Mesendoderm (in vitro differentiated cells): ENCODE measurements at regions not wholly inside any gene's neighbourhood (a gene's known extent, or its start where the extent isn't known, plus 50 kb on each side); places are given as distances from the start of the nearest gene placed in this dataset.

Experiments
- DNase-seq: peaks from one replicate; pipeline ENCODE4 v3.0.0; 2013
- H2AK5ac ChIP-seq: 2 replicates; pipeline ENCODE4 v1.6.1; 2013; ENCODE audit warnings: low read length, inconsistent platforms
- H2BK120ac ChIP-seq: 2 replicates; pipeline ENCODE4 v1.6.1; 2013; ENCODE audit warnings: low read depth, mild to moderate bottlenecking, low read length, moderate library complexity, mixed read lengths
- H2BK15ac ChIP-seq: replicated peaks from 2 replicates; pipeline ENCODE4 v1.6.1; 2013; ENCODE audit warnings: low read depth, mild to moderate bottlenecking, moderate library complexity
- H2BK5ac ChIP-seq: 2 replicates; pipeline ENCODE4 v1.6.1; 2013; ENCODE audit warnings: low read length, inconsistent platforms
- H3K18ac ChIP-seq: 2 replicates; pipeline ENCODE4 v1.6.1; 2013; ENCODE audit warnings: mild to moderate bottlenecking, low read length, mixed read lengths
- H3K23ac ChIP-seq: one replicate; pipeline ENCODE4 v1.6.1; 2013; ENCODE audit warnings: low read length
- H3K27ac ChIP-seq: 2 replicates; pipeline ENCODE4 v1.5.1; 2013; ENCODE audit warnings: low read depth, mild to moderate bottlenecking, inconsistent platforms, low read length, moderate library complexity
- H3K27me3 ChIP-seq: 2 replicates; pipeline ENCODE4 v1.6.1; 2013; ENCODE audit warnings: low read length, control low read depth, mild to moderate bottlenecking, inconsistent platforms; ENCODE audit not compliant: insufficient read depth, poor library complexity
- H3K36me3 ChIP-seq: 2 replicates; pipeline ENCODE4 v1.6.1; 2013; ENCODE audit warnings: low read length, inconsistent platforms; ENCODE audit not compliant: control insufficient read depth, insufficient read depth
- H3K4ac ChIP-seq: one replicate; pipeline ENCODE4 v1.6.1; 2013; ENCODE audit warnings: low read depth, mild to moderate bottlenecking, low read length, moderate library complexity
- H3K4me1 ChIP-seq: 2 replicates; pipeline ENCODE4 v1.6.1; 2013; ENCODE audit warnings: low read depth, low read length, inconsistent platforms; ENCODE audit not compliant: control insufficient read depth
- H3K4me2 ChIP-seq: 2 replicates; pipeline ENCODE4 v1.6.1; 2013; ENCODE audit warnings: low read length
- H3K4me3 ChIP-seq: 2 replicates; pipeline ENCODE4 v1.5.1; 2013; ENCODE audit warnings: mild to moderate bottlenecking, low read length
- H3K56ac ChIP-seq: one replicate; pipeline ENCODE4 v1.6.1; 2013; ENCODE audit warnings: low read length
- H3K79me1 ChIP-seq: 2 replicates; pipeline ENCODE4 v1.6.1; 2013; ENCODE audit warnings: low read length, inconsistent platforms
- H3K79me2 ChIP-seq: 2 replicates; pipeline ENCODE4 v1.6.1; 2013; ENCODE audit warnings: mild to moderate bottlenecking, low read length; ENCODE audit not compliant: control insufficient read depth, insufficient read depth
- H3K9ac ChIP-seq: 2 replicates; pipeline ENCODE4 v1.6.1; 2013; ENCODE audit warnings: low read length, inconsistent platforms
- H4K5ac ChIP-seq: one replicate; pipeline ENCODE4 v1.6.1; 2013; ENCODE audit warnings: low read length
- H4K8ac ChIP-seq: one replicate; pipeline ENCODE4 v1.6.1; 2013; ENCODE audit warnings: low read depth, mild to moderate bottlenecking, control low read depth, low read length, moderate library complexity
- WGBS: extraction: QIAGEN DNeasy Blood & Tissue Kit; methylation state at CpG from one replicate; pipeline ENCODE4 v1.1.7; 2013; ENCODE audit warnings: low lambda C conversion rate, missing lambda C conversion rate; ENCODE audit not compliant: insufficient coverage; ENCODE audit errors: extremely low coverage; 5-methylcytosine and 5-hydroxymethylcytosine counted together

DNA sequence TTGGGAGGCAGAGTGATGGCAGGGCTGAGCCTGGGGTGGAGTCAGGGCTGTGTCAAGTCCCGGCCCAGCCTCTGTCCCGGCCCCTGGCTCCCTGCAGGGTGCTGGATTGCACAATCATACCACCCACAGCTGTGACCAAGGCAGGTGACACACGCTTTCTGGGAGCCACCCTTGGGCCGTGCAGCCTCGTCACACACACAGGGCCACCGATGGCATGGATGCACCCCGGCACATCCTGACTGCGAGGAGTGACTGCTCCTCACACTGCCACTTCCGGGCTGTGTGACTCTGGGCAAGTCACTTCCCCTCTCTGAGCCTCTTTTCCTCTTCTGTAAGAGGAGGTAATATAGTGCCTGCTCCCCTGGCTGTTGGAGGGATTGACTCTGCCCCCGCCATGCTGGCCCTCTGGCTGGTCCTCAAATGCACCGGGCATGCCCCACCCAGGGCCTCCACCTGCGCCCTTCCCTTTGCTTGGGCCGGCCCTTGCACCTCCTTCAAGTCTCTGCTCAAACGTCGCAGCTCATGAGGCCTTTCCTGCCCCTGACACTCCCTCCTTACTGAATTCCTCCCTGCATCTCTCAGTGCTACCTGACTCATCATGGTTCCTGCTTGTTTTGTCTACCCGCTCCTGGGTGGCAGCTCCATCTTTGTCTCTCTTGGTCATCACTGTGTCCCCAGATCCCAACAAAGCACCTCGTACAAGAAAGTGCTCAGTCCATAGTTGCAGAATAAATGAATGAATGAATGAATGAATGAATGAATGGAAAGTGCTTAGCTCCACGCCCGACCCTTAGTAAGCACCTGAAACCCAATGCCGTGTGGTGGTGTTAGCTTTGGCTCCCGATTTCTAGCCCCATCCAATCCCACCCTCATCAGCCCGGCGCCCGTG, 93.5 kb downstream of the CEBPB start:
- Histone ChIP-seq H4K8ac (no peak overlapping the region), H3K4ac (no peak overlapping the region), H3K4me3 (no peak overlapping the region), H3K56ac (no peak overlapping the region), H3K36me3 (no peaks in the 10 kb centered on the region), H4K5ac (no peak overlapping the region), H3K79me1 (no peaks in the 10 kb centered on the region), H3K4me2 (no peak overlapping the region), H2BK5ac (no peak overlapping the region), H3K27me3 (no peaks in the 10 kb centered on the region), H3K4me1 (no peaks in the 10 kb centered on the region), H3K79me2 (no peaks in the 10 kb centered on the region), H3K18ac (no peak overlapping the region), H2AK5ac (no peak overlapping the region), H3K23ac (no peak overlapping the region), H2BK120ac (no peak overlapping the region), H3K27ac (no peak overlapping the region), H2BK15ac (no peak overlapping the region), H3K9ac (no peak overlapping the region)
- no CpG with 5 or more reads among the region's 24 CpGs for WGBS
- no peak for DNase-seq

DNA sequence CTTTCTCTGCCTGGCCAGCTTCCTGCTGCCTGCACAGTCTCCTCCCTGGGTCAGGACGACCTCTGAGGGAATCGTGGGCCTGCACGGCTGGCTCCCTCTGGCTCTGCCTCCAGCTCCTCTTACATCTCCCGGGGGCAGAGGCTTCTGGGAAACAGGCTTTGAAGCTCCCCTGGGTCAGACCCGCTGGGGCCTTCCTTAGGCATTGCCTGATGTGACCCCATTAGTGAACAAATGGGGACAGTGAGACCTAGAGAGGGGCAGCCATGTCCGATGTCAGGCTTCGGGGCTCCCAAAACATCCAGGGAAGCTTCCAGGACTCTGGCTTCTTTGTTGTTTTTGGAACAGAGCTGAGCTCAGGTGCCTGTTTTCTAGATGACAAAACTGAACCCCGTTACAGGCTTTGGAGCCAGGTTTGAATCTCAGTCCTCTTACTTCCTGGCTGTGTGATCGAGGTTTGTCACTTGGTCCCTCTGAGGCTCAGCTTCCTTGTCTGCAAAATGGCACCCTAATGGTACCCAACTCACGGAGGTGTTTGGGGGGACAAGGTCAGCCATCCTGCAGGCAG, 94.3 kb downstream of the CEBPB start:
- no CpG with 5 or more reads among the region's 10 CpGs for WGBS
- H2BK15ac ChIP-seq: no peak overlapping the region
- H3K4me1 ChIP-seq: no peaks in the 10 kb centered on the region
- H3K9ac ChIP-seq: no peak overlapping the region
- H3K36me3 ChIP-seq: no peaks in the 10 kb centered on the region
- H4K5ac ChIP-seq: no peak overlapping the region
- H3K27ac ChIP-seq: no peak overlapping the region
- H3K79me2 ChIP-seq: no peaks in the 10 kb centered on the region
- DNase-seq: no peak
- H3K18ac ChIP-seq: no peak overlapping the region
- H2BK120ac ChIP-seq: no peak overlapping the region
- no peak overlapping the region for H3K56ac ChIP-seq
- H3K23ac ChIP-seq: no peak overlapping the region
- H4K8ac ChIP-seq: no peak overlapping the region
- H3K4me2 ChIP-seq: no peak overlapping the region
- no peak overlapping the region for H3K4me3 ChIP-seq
- no peak overlapping the region for H3K4ac ChIP-seq
- no peak overlapping the region for H2AK5ac ChIP-seq
- no peaks in the 10 kb centered on the region for H3K27me3 ChIP-seq
- no peaks in the 10 kb centered on the region for H3K79me1 ChIP-seq
- no peak overlapping the region for H2BK5ac ChIP-seq

DNA sequence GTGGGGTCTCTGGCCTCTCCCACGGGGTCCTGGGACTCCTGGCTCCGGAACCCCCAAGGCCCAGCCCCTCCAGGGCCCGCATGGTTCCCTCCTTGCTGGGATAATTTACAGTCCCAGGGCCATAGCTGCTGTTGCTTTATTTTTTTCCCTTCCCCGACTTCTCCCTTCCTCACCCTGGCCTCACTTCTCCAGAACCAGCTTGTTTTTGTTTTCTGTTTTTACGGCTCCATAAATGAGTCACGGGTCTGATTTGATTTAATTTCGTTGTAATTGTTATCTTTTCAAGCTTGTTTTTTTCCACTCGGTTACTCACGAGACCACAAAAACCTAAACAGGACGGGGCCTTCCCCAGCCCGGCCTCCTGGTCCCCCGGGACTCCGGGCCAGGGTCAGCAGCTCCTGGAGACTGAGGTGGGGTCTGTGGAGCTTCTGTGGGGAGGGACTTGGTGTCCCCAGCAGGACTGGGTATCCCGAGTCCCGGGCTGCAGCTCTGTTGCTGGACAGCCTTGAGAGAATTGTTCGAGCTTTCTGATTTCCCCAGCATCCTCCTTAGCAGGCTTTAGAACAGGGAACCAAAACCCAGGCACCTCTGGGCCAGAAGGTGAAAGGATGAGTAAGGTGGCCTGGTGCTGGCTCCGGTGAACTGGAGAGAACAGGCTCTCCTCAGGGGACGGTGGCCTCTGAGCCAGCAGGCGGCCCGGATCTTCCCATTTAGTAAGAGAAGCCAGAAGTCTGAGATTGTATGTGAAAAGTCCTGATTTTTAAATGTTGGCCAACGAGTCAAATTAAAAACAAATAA, 94.9 kb downstream of the CEBPB start:
- H3K56ac ChIP-seq: no peak overlapping the region
- no peaks in the 10 kb centered on the region for H3K79me1 ChIP-seq
- no peak overlapping the region for H3K4ac ChIP-seq
- no peak for DNase-seq
- no peak overlapping the region for H4K5ac ChIP-seq
- H2BK5ac ChIP-seq: no peak overlapping the region
- no peak overlapping the region for H2BK15ac ChIP-seq
- H3K36me3 ChIP-seq: no peaks in the 10 kb centered on the region
- H3K4me1 ChIP-seq: no peaks in the 10 kb centered on the region
- no peak overlapping the region for H3K4me3 ChIP-seq
- no peak overlapping the region for H2AK5ac ChIP-seq
- H3K4me2 ChIP-seq: no peak overlapping the region
- H3K27me3 ChIP-seq: no peaks in the 10 kb centered on the region
- no peak overlapping the region for H3K23ac ChIP-seq
- no peak overlapping the region for H4K8ac ChIP-seq
- H3K79me2 ChIP-seq: no peaks in the 10 kb centered on the region
- H2BK120ac ChIP-seq: no peak overlapping the region
- WGBS: no CpG with 5 or more reads among the region's 21 CpGs
- H3K27ac ChIP-seq: no peak overlapping the region
- H3K18ac ChIP-seq: no peak overlapping the region
- no peak overlapping the region for H3K9ac ChIP-seq

DNA sequence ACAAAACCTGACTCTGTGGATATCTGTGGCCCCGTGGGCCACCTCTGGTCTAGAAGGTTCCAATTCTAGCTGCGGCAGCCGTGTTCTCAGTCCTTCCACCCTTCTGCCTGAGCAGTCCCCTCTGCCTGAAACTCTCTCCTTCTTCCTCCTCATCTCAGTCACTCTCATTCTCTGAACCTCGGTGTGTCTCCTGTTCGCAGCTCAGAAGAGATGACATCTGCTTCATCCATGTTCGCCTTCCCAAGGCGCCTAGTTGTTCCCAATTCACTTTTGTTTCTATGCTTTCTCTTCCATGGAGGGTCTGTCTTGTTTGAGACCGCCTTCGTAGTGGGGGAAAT, 95.5 kb downstream of the CEBPB start:
- H3K36me3 ChIP-seq: no peaks in the 10 kb centered on the region
- no peak overlapping the region for H2AK5ac ChIP-seq
- no peak overlapping the region for H3K18ac ChIP-seq
- no CpG with 5 or more reads among the region's 9 CpGs for WGBS
- no peak overlapping the region for H3K4ac ChIP-seq
- H3K4me3 ChIP-seq: no peak overlapping the region
- no peak for DNase-seq
- no peak overlapping the region for H3K23ac ChIP-seq
- H3K79me1 ChIP-seq: no peaks in the 10 kb centered on the region
- no peaks in the 10 kb centered on the region for H3K27me3 ChIP-seq
- H4K8ac ChIP-seq: no peak overlapping the region
- no peak overlapping the region for H3K27ac ChIP-seq
- H3K79me2 ChIP-seq: no peaks in the 10 kb centered on the region
- H2BK5ac ChIP-seq: no peak overlapping the region
- H3K4me2 ChIP-seq: no peak overlapping the region
- H3K4me1 ChIP-seq: no peaks in the 10 kb centered on the region
- H3K9ac ChIP-seq: no peak overlapping the region
- H4K5ac ChIP-seq: no peak overlapping the region
- H2BK120ac ChIP-seq: no peak overlapping the region
- no peak overlapping the region for H2BK15ac ChIP-seq
- H3K56ac ChIP-seq: peak overlapping the region; percentile 6

DNA sequence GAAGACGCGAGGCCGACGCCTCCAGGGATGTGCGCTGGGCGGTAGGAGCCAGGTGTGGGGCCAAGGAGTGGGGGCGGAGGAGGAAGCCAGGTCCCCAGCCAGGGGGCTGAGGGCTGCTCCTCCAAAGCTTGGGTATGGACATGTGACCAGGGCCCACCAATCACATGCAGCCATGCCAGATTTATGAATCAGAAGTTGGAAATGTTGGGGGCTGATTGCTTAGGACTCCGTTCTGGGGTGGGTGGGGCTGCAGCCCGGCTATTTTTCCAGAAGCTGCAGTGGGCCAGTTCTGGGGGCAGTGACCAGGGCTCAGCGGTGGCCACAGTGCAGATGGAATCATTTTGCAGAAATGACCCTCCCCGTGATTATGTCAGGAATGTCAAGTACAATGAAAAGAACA, 96.0 kb downstream of the CEBPB start:
- H2BK5ac ChIP-seq: no peak overlapping the region
- H3K4me1 ChIP-seq: no peaks in the 10 kb centered on the region
- no CpG with 5 or more reads among the region's 11 CpGs for WGBS
- H3K36me3 ChIP-seq: no peaks in the 10 kb centered on the region
- no peak overlapping the region for H4K5ac ChIP-seq
- DNase-seq: peak; percentile 59
- H3K79me2 ChIP-seq: no peaks in the 10 kb centered on the region
- H2BK120ac ChIP-seq: no peak overlapping the region
- H3K4me2 ChIP-seq: no peak overlapping the region
- H3K23ac ChIP-seq: no peak overlapping the region
- H3K79me1 ChIP-seq: no peaks in the 10 kb centered on the region
- no peak overlapping the region for H3K4ac ChIP-seq
- no peak overlapping the region for H3K18ac ChIP-seq
- H3K56ac ChIP-seq: no peak overlapping the region
- no peak overlapping the region for H3K9ac ChIP-seq
- H3K4me3 ChIP-seq: no peak overlapping the region
- H3K27ac ChIP-seq: no peak overlapping the region
- H3K27me3 ChIP-seq: no peaks in the 10 kb centered on the region
- H4K8ac ChIP-seq: no peak overlapping the region
- no peak overlapping the region for H2AK5ac ChIP-seq
- no peak overlapping the region for H2BK15ac ChIP-seq
